Peyer's patch (tissue), 4 donors: ENCODE measurements at regions not wholly inside any gene's neighbourhood (a gene's known extent, or its start where the extent isn't known, plus 50 kb on each side); places are given as distances from the start of the nearest gene placed in this dataset.

Source experiments
- POLR2A ChIP-seq, 2 donors: fragments of 450-650 bp; IDR thresholded peaks; one replicate each; pipeline ENCODE4 v1.5.1; 2017; ENCODE audit warnings: antibody characterized with exemption in 2 of 2, mild to moderate bottlenecking in 2 of 2, moderate library complexity in 2 of 2
- TF ChIP-seq, protein P1 (sequence below), 6 experiments: fragments of 450-650 bp in 4 of 6; fragments of 200-600 bp in 2 of 6; sonication (generic) in 1 of 6; IDR thresholded peaks; one replicate each; pipeline ENCODE4 v1.5.1; 2017 to 2019; ENCODE audit warnings: antibody characterized with exemption in 6 of 6, mild to moderate bottlenecking in 3 of 6, moderate library complexity in 1 of 6

- TF ChIP-seq, protein P1, sequence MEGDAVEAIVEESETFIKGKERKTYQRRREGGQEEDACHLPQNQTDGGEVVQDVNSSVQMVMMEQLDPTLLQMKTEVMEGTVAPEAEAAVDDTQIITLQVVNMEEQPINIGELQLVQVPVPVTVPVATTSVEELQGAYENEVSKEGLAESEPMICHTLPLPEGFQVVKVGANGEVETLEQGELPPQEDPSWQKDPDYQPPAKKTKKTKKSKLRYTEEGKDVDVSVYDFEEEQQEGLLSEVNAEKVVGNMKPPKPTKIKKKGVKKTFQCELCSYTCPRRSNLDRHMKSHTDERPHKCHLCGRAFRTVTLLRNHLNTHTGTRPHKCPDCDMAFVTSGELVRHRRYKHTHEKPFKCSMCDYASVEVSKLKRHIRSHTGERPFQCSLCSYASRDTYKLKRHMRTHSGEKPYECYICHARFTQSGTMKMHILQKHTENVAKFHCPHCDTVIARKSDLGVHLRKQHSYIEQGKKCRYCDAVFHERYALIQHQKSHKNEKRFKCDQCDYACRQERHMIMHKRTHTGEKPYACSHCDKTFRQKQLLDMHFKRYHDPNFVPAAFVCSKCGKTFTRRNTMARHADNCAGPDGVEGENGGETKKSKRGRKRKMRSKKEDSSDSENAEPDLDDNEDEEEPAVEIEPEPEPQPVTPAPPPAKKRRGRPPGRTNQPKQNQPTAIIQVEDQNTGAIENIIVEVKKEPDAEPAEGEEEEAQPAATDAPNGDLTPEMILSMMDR (IDR thresholded peaks at IDR 0.05), result no peak
- TF ChIP-seq POLR2A (IDR thresholded peaks at IDR 0.05), result no peak
These were observed 1065.8 kb upstream of the SLC39A10 start for GRCh38 chr2:194591192-194591591.
